CD4-positive, alpha-beta memory T cell (primary cell): ENCODE measurements at regions not wholly inside any gene's neighbourhood (a gene's known extent, or its start where the extent isn't known, plus 50 kb on each side); places are given as distances from the start of the nearest gene placed in this dataset.

Experiments used
- CTCF ChIA-PET: fragments of 350-600 bp; sonication (Branson Sonifier 250); formaldehyde crosslinking; loops from one replicate; lab custom pipeline; 2021; ENCODE audit warnings: inconsistent platforms; ENCODE audit not compliant: partially characterized antibody; lab: Charles Lee
- POLR2A ChIA-PET: fragments of 350-600 bp; sonication (Branson Sonifier 250); formaldehyde crosslinking; loops from one replicate; lab custom pipeline; 2021; ENCODE audit not compliant: partially characterized antibody; lab: Charles Lee
- DNase-seq, 5 donors: peaks; one replicate each; pipeline versions ENCODE4 v3.0.0 to v3.0.0-alpha.2; 2020 to 2022; ENCODE audit warnings: mixed read lengths in 1 of 5
- H3K27ac ChIP-seq: one replicate; pipeline ENCODE4 v1.7.0; 2013; ENCODE audit warnings: low read depth, low read length
- H3K27me3 ChIP-seq: 2 replicates; pipeline ENCODE4 v1.7.0; 2013; ENCODE audit warnings: mild to moderate bottlenecking, low read length, moderate library complexity; ENCODE audit not compliant: insufficient read depth
- H3K36me3 ChIP-seq: 2 replicates; pipeline ENCODE4 v1.7.0; 2013; ENCODE audit warnings: mild to moderate bottlenecking, low read length, moderate library complexity; ENCODE audit not compliant: insufficient read depth
- H3K4me1 ChIP-seq: 2 replicates; pipeline ENCODE4 v1.7.0; 2013; ENCODE audit warnings: mild to moderate bottlenecking, low read length, moderate library complexity; ENCODE audit not compliant: insufficient read depth
- H3K4me3 ChIP-seq, 2 donors: one replicate each; pipeline ENCODE4 v1.7.0; 2013; ENCODE audit warnings: low read length in 2 of 2, mild to moderate bottlenecking in 1 of 2
- H3K9me3 ChIP-seq, 2 donors: one replicate each; pipeline ENCODE4 v1.7.0; 2013; ENCODE audit warnings: low read length in 2 of 2, control low read depth in 1 of 2; ENCODE audit not compliant: control insufficient read depth in 1 of 2
- H3K27ac Mint-ChIP-seq, 7 donors: one replicate each; pipeline ENCODE4 v1.8.0; 2020 to 2021; ENCODE audit warnings: mixed read lengths in 7 of 7, mild to moderate bottlenecking in 6 of 7, inconsistent platforms in 3 of 7, moderate library complexity in 3 of 7
- H3K27me3 Mint-ChIP-seq, 2 donors: one replicate each; pipeline ENCODE4 v1.8.0; 2020 to 2021; ENCODE audit warnings: mixed read lengths in 2 of 2
- H3K36me3 Mint-ChIP-seq, 2 donors: one replicate each; pipeline ENCODE4 v1.8.0; 2020 to 2021; ENCODE audit warnings: mixed read lengths in 2 of 2, inconsistent platforms in 1 of 2, mild to moderate bottlenecking in 1 of 2
- H3K4me1 Mint-ChIP-seq, 4 donors: one replicate each; pipeline ENCODE4 v1.8.0; 2020 to 2021; ENCODE audit warnings: mixed read lengths in 4 of 4, mild to moderate bottlenecking in 1 of 4
- H3K4me3 Mint-ChIP-seq, 8 donors: one replicate each; pipeline ENCODE4 v1.8.0; 2020 to 2021; ENCODE audit warnings: mixed read lengths in 8 of 8, mild to moderate bottlenecking in 7 of 8, moderate library complexity in 6 of 8, inconsistent platforms in 3 of 8
- H3K9me3 Mint-ChIP-seq, 8 donors: one replicate each; pipeline ENCODE4 v1.8.0; 2020 to 2021; ENCODE audit warnings: mixed read lengths in 8 of 8, mild to moderate bottlenecking in 5 of 8, inconsistent platforms in 3 of 8, moderate library complexity in 1 of 8
- intact Hi-C: fragments of 100-400 bp; cut with micrococcal nuclease; formaldehyde crosslinking; loops from one replicate; pipeline ENCODE4 v1.15.1; 2023

GRCh38 chr20:24277196-24277595 lies 192.2 kb upstream of the SYNDIG1 start:
- Mint-ChIP-seq H3K4me3 (no peak overlapping the region), H3K27ac (no peak overlapping the region), H3K27me3 (no peaks in the 10 kb centered on the region), H3K9me3 (peaks cover 0 to 14% (median 6%) of the 10 kb centered on the region in 8 donors), H3K36me3 (peaks cover 0 to 3% of the 10 kb centered on the region in 2 donors), H3K4me1 (no peaks in the 10 kb centered on the region)
- H3K4me1 ChIP-seq, result no peaks in the 10 kb centered on the region
- ChIA-PET POLR2A (no interaction called here), CTCF (no interaction called here)
- no peak overlapping the region for H3K27ac ChIP-seq
- H3K27me3 ChIP-seq, result no peaks in the 10 kb centered on the region
- intact Hi-C loops, result loop anchor here (10.0 kb wide), 1 partner anchor 58 kb away; no protein-coding TSS in a partner anchor
- H3K9me3 ChIP-seq, result no peaks in the 10 kb centered on the region
- no peaks in the 10 kb centered on the region for H3K36me3 ChIP-seq
- no peak overlapping the region for H3K4me3 ChIP-seq
- no peak for DNase-seq

- H3K4me3 ChIP-seq, result no peak overlapping the region
- Mint-ChIP-seq H3K27ac (no peak overlapping the region), H3K27me3 (no peaks in the 10 kb centered on the region), H3K9me3 (peaks cover 0 to 14% (median 6%) of the 10 kb centered on the region in 8 donors), H3K4me1 (no peaks in the 10 kb centered on the region), H3K4me3 (no peak overlapping the region), H3K36me3 (peaks cover 0 to 3% of the 10 kb centered on the region in 2 donors)
- intact Hi-C loops, result loop anchor here (10.0 kb wide), 1 partner anchor 59 kb away; no protein-coding TSS in a partner anchor
- no peak for DNase-seq
- H3K9me3 ChIP-seq, result no peaks in the 10 kb centered on the region
- H3K27me3 ChIP-seq, result no peaks in the 10 kb centered on the region
- H3K27ac ChIP-seq, result no peak overlapping the region
- no peaks in the 10 kb centered on the region for H3K36me3 ChIP-seq
- ChIA-PET POLR2A (no interaction called here), CTCF (no interaction called here)
- no peaks in the 10 kb centered on the region for H3K4me1 ChIP-seq
Measured at GRCh38 chr20:24275946-24276705, 193.3 kb upstream of the SYNDIG1 start.

GRCh38 chr20:24273251-24273650 lies 196.2 kb upstream of the SYNDIG1 start:
- Histone ChIP-seq H3K4me3 (no peak overlapping the region), H3K27me3 (no peaks in the 10 kb centered on the region), H3K9me3 (no peaks in the 10 kb centered on the region), H3K36me3 (no peaks in the 10 kb centered on the region), H3K4me1 (no peaks in the 10 kb centered on the region), H3K27ac (no peak overlapping the region)
- Mint-ChIP-seq H3K4me3 (no peak overlapping the region), H3K36me3 (peaks cover 0 to 3% of the 10 kb centered on the region in 2 donors), H3K27ac (no peak overlapping the region), H3K4me1 (no peaks in the 10 kb centered on the region), H3K27me3 (no peaks in the 10 kb centered on the region), H3K9me3 (peaks cover 0 to 14% (median 7%) of the 10 kb centered on the region in 8 donors)
- CTCF ChIA-PET, result no interaction called here
- POLR2A ChIA-PET, result no interaction called here
- intact Hi-C loops, result loop anchor here (10.0 kb wide), 1 partner anchor 62 kb away; no protein-coding TSS in a partner anchor
- DNase-seq, result no peak

GRCh38 chr20:24261351-24261750 lies 208.1 kb upstream of the SYNDIG1 start:
- no peak for DNase-seq
- no peaks in the 10 kb centered on the region for H3K36me3 ChIP-seq
- Mint-ChIP-seq H3K36me3 (no peaks in the 10 kb centered on the region), H3K4me3 (no peak overlapping the region), H3K4me1 (no peaks in the 10 kb centered on the region), H3K27me3 (no peaks in the 10 kb centered on the region), H3K27ac (no peak overlapping the region), H3K9me3 (peaks cover 0 to 6% (median 0%) of the 10 kb centered on the region in 8 donors)
- intact Hi-C loops, result no loop called here
- H3K4me1 ChIP-seq, result no peaks in the 10 kb centered on the region
- H3K4me3 ChIP-seq, result no peak overlapping the region
- CTCF ChIA-PET, result no interaction called here
- H3K27ac ChIP-seq, result no peak overlapping the region
- POLR2A ChIA-PET, result no interaction called here
- no peaks in the 10 kb centered on the region for H3K9me3 ChIP-seq
- no peaks in the 10 kb centered on the region for H3K27me3 ChIP-seq

GRCh38 chr20:24257171-24257570 lies 212.3 kb upstream of the SYNDIG1 start:
- intact Hi-C loops, result no loop called here
- no peak overlapping the region for H3K27ac ChIP-seq
- Mint-ChIP-seq H3K9me3 (peaks cover 0 to 6% (median 0%) of the 10 kb centered on the region in 8 donors), H3K27ac (no peak overlapping the region), H3K27me3 (no peaks in the 10 kb centered on the region), H3K4me3 (no peak overlapping the region), H3K36me3 (no peaks in the 10 kb centered on the region), H3K4me1 (no peaks in the 10 kb centered on the region)
- no peaks in the 10 kb centered on the region for H3K4me1 ChIP-seq
- ChIA-PET POLR2A (no interaction called here), CTCF (no interaction called here)
- DNase-seq, result no peak
- H3K27me3 ChIP-seq, result no peaks in the 10 kb centered on the region
- H3K4me3 ChIP-seq, result no peak overlapping the region
- H3K36me3 ChIP-seq, result no peaks in the 10 kb centered on the region
- no peaks in the 10 kb centered on the region for H3K9me3 ChIP-seq

GRCh38 chr20:24256307-24256706 lies 213.1 kb upstream of the SYNDIG1 start:
- ChIA-PET POLR2A (no interaction called here), CTCF (no interaction called here)
- no peaks in the 10 kb centered on the region for H3K9me3 ChIP-seq
- H3K4me1 ChIP-seq, result no peaks in the 10 kb centered on the region
- no peaks in the 10 kb centered on the region for H3K4me1 Mint-ChIP-seq
- peaks cover 0 to 6% (median 0%) of the 10 kb centered on the region in 8 donors for H3K9me3 Mint-ChIP-seq
- H3K27me3 Mint-ChIP-seq, result no peaks in the 10 kb centered on the region
- H3K27ac ChIP-seq, result no peak overlapping the region
- no peaks in the 10 kb centered on the region for H3K36me3 ChIP-seq
- no peaks in the 10 kb centered on the region for H3K36me3 Mint-ChIP-seq
- no peaks in the 10 kb centered on the region for H3K27me3 ChIP-seq
- no peak for DNase-seq
- intact Hi-C loops, result no loop called here
- H3K4me3 Mint-ChIP-seq, result no peak overlapping the region
- no peak overlapping the region for H3K4me3 ChIP-seq
- H3K27ac Mint-ChIP-seq, result no peak overlapping the region

- CTCF ChIA-PET, result no interaction called here
- H3K4me3 ChIP-seq, result no peak overlapping the region
- H3K27ac Mint-ChIP-seq, result no peak overlapping the region
- no peaks in the 10 kb centered on the region for H3K4me1 Mint-ChIP-seq
- H3K9me3 ChIP-seq, result no peaks in the 10 kb centered on the region
- H3K27me3 ChIP-seq, result no peaks in the 10 kb centered on the region
- H3K36me3 ChIP-seq, result no peaks in the 10 kb centered on the region
- intact Hi-C loops, result no loop called here
- no peaks in the 10 kb centered on the region for H3K36me3 Mint-ChIP-seq
- DNase-seq, result no peak
- POLR2A ChIA-PET, result no interaction called here
- no peak overlapping the region for H3K4me3 Mint-ChIP-seq
- no peaks in the 10 kb centered on the region for H3K4me1 ChIP-seq
- H3K27ac ChIP-seq, result no peak overlapping the region
- H3K27me3 Mint-ChIP-seq, result peaks cover 0 to 2% of the 10 kb centered on the region in 2 donors
- H3K9me3 Mint-ChIP-seq, result peaks cover 0 to 3% (median 0%) of the 10 kb centered on the region in 8 donors
Measured at GRCh38 chr20:24254480-24254879, 214.9 kb upstream of the SYNDIG1 start.
